DND-41 (cell line): ENCODE measurements at regions not wholly inside any gene's neighbourhood (a gene's known extent, or its start where the extent isn't known, plus 50 kb on each side); places are given as distances from the start of the nearest gene placed in this dataset.

Experiments used
- EZH2 ChIP-seq: IDR thresholded peaks from 3 replicates; pipeline ENCODE4 v1.6.1; 2012; ENCODE audit warnings: borderline replicate concordance, low read depth, mild to moderate bottlenecking, moderate library complexity, low read length, inconsistent platforms; ENCODE audit not compliant: severe bottlenecking
- TF ChIP-seq, protein P1 (sequence below): IDR thresholded peaks from 2 replicates; pipeline ENCODE4 v1.5.1; 2012; ENCODE audit warnings: borderline replicate concordance, low read length, moderate library complexity, mild to moderate bottlenecking; ENCODE audit not compliant: poor library complexity, severe bottlenecking; ENCODE audit errors: extremely low read depth

DNA sequence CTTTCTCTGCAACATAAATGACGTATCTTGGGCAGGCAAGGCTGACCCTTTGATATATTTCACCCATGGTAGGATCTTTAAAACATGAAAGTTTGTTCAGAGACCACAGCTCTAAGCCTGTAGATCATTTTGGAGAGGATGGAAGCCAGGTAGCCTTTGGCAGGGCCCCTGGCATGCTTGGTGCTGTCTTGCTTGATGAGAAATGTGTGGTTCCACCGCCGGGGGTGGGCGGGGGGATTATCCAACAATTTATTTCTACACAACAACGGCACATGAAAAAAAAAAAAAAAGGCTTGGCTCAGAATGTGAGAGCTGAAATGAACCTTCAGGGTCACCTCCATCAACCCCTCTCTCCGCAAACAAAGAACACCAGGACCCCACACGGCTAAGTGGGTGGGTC is 112.9 kb upstream of the MBNL2 start:
- TF ChIP-seq, protein P1, sequence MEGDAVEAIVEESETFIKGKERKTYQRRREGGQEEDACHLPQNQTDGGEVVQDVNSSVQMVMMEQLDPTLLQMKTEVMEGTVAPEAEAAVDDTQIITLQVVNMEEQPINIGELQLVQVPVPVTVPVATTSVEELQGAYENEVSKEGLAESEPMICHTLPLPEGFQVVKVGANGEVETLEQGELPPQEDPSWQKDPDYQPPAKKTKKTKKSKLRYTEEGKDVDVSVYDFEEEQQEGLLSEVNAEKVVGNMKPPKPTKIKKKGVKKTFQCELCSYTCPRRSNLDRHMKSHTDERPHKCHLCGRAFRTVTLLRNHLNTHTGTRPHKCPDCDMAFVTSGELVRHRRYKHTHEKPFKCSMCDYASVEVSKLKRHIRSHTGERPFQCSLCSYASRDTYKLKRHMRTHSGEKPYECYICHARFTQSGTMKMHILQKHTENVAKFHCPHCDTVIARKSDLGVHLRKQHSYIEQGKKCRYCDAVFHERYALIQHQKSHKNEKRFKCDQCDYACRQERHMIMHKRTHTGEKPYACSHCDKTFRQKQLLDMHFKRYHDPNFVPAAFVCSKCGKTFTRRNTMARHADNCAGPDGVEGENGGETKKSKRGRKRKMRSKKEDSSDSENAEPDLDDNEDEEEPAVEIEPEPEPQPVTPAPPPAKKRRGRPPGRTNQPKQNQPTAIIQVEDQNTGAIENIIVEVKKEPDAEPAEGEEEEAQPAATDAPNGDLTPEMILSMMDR: no peak
- no peak for TF ChIP-seq EZH2
